ENCODE measurements at regions not wholly inside any gene's neighbourhood (a gene's known extent, or its start where the extent isn't known, plus 50 kb on each side); places are given as distances from the start of the nearest gene placed in this dataset.

- DNase-seq: no peak
Observed at GRCh38 chr14:98994561-98994960, 277.4 kb downstream of the BCL11B start.

GRCh38 chr14:98997526-98998205 is 274.3 kb downstream of the BCL11B start:
- DNase-seq: no peak

GRCh38 chr14:98999345-98999744 is 272.7 kb downstream of the BCL11B start:
- DNase-seq: no peak

GRCh38 chr14:98999901-99000300 is 272.1 kb downstream of the BCL11B start:
- DNase-seq: no peak

- DNase-seq: no peak
Observed at GRCh38 chr14:99001241-99001640, 270.8 kb downstream of the BCL11B start.

- DNase-seq: no peak
Observed at GRCh38 chr14:99003646-99004045, 268.4 kb downstream of the BCL11B start.

- DNase-seq: peak; percentile 13 to 43 (median 26)
Observed at GRCh38 chr14:99004112-99004511, 267.9 kb downstream of the BCL11B start.

- no peak for DNase-seq
Observed at GRCh38 chr14:99006276-99006675, 265.7 kb downstream of the BCL11B start.

- DNase-seq: no peak
Observed at GRCh38 chr14:99007795-99008194, 264.2 kb downstream of the BCL11B start.

- DNase-seq: no peak
Observed at GRCh38 chr14:99009871-99010270, 262.1 kb downstream of the BCL11B start.

- no peak for DNase-seq
Observed at GRCh38 chr14:99011385-99011784, 260.6 kb downstream of the BCL11B start.

- no peak for DNase-seq
Observed at GRCh38 chr14:99012703-99013102, 259.3 kb downstream of the BCL11B start.

- no peak for DNase-seq
Observed at GRCh38 chr14:99015833-99016232, 256.2 kb downstream of the BCL11B start.

- no peak for DNase-seq
Observed at GRCh38 chr14:99023371-99023770, 248.6 kb downstream of the BCL11B start.

- DNase-seq: no peak
Observed at GRCh38 chr14:99024926-99025325, 247.1 kb downstream of the BCL11B start.

GRCh38 chr14:99025418-99025817 is 246.6 kb downstream of the BCL11B start:
- DNase-seq: no peak

GRCh38 chr14:99026471-99026870 is 245.5 kb downstream of the BCL11B start:
- DNase-seq: no peak

GRCh38 chr14:99028041-99028440 is 244.0 kb downstream of the BCL11B start:
- DNase-seq: no peak

- no peak for DNase-seq
Observed at GRCh38 chr14:99028521-99028920, 243.5 kb downstream of the BCL11B start.

- no peak for DNase-seq
Observed at GRCh38 chr14:99029145-99029915, 242.7 kb downstream of the BCL11B start.

GRCh38 chr14:99029916-99030305 is 242.1 kb downstream of the BCL11B start:
- no peak for DNase-seq

- DNase-seq: no peak
Observed at GRCh38 chr14:99030454-99030853, 241.5 kb downstream of the BCL11B start.

GRCh38 chr14:99032759-99033158 is 239.2 kb downstream of the BCL11B start:
- no peak for DNase-seq

- no peak for DNase-seq
Observed at GRCh38 chr14:99033951-99034350, 238.0 kb downstream of the BCL11B start.
